Activated gamma-delta T cell treated with anti-CD3 and anti-CD28 coated beads, Interleukin-2, amount 50 U/mL, for 16 hours (primary cell): ENCODE measurements at regions not wholly inside any gene's neighbourhood (a gene's known extent, or its start where the extent isn't known, plus 50 kb on each side); places are given as distances from the start of the nearest gene placed in this dataset.
"Not testable (repeated sequence)": the region's sequence is repeated elsewhere in the genome, so short reads cannot be mapped to it uniquely, and the experiment has no call there.

Source experiments
- DNase-seq: peaks from one replicate; pipeline ENCODE4 v3.0.0-alpha.2; 2020; ENCODE audit warnings: low read depth

- DNase-seq, result not testable (repeated sequence)
These were observed 73.5 kb downstream of the NPIPA8 start for GRCh38 chr16:18263046-18263445.

DNA sequence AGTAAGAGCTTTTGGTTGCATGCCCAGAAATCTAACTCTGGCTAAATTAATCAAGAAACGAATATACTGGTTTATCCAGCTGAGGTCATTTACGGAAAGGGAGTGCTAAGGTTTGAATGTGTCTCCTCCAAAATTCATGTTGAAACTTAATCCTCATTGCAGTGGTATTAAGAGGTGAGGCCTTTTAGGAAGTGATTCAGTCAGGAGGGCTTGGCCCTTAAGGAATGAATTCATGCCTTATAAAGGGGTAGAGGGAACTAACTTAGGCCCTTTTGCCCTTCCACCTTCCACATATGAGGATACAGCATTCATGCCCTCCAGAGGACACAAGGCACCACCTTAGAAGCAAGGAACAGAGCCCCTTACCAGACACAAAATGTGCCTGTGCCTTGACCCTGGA, 74.7 kb downstream of the NPIPA8 start:
- not testable (repeated sequence) for DNase-seq

- not testable (repeated sequence) for DNase-seq
These were observed 76.9 kb downstream of the NPIPA8 start for GRCh38 chr16:18259496-18260176.

GRCh38 chr16:18252943-18253342, 83.6 kb downstream of the NPIPA8 start:
- DNase-seq, result not testable (repeated sequence)

DNA sequence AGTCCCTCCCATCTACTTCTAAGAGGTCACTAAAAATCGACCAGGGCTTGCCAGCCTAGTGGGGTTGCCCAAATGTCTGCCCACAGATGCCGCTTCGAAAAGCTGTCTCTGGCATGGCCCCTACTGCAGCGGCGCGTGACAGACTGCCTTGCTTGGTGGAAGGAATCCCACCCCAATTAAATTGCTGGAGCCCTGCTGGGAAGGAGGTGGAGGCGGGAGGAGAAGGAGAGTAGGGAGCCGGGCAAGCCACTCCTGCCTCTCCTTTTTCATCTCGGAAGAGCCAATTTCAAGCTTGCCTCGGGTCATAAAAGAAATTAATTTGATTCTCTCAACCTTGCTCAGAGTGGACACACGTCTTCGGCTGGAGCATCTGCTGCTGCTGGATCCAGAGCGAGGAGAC, 106.0 kb downstream of the NPIPA8 start:
- DNase-seq, result not testable (repeated sequence)

DNA sequence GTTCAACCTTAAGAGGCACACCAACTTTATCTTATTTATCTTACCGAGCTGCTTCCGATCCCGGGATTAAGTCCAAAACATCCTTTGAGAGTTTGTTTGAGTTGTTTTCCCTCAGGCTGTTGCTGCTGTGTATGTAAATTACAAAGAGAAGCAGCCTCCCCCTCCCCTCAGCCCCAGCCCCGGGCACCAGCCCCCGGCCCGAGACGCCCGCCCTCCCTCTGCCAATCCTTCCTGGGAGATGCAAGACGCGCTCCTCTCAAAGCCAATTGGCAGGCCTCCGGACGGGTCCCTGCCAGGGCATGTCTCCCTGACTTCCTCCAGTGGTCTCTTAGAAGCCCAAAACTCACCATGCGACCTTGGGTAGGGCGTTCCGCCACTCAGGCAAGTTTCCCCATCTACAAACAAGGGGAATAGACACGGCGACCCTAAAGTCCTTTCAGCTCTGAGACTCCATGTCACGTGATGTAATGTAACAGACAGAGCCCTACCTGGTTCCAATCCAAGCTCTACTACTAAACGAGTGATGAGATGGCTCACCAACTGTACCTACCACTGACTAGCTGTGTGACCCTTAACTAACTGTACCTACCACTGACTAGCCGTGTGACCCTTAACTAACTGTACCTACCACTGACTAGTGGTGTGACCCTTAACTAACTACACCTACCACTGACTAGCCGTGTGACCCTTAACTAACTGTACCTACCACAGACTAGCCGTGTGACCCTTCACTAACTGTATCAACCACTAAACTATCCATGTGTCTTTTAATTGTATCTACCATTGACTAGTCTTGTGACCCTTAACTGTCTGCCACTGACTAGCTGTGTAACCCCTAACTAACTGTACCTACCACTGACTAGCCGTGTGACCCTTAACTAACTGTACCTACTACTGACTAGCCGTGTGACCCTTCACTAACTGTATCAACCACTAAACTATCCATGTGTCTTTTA, 114.2 kb downstream of the NPIPA8 start:
- not testable (repeated sequence) for DNase-seq

GRCh38 chr16:18217741-18218140, 118.8 kb downstream of the NPIPA8 start:
- DNase-seq, result not testable (repeated sequence)

GRCh38 chr16:18216814-18217213, 119.7 kb downstream of the NPIPA8 start:
- DNase-seq, result not testable (repeated sequence)

DNA sequence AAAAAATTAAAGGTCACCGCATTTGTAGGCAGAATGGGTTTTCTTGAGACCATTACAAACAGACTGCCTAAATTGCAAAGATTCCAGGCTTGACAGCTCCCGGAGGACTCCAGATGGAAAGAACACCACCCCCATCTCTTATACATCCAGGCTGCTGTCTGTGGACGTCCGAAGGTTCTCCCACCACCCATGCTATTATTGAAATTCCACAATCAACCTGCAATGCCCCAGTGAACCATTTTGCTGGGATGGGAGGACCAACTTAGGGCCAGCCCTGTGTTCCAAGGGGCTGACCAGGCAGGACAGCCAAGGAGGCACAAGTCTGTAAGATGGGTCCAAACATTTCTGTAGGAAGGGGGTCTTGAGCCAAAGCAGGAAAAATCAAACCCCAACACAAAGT, 122.7 kb downstream of the NPIPA8 start:
- DNase-seq, result not testable (repeated sequence)

DNA sequence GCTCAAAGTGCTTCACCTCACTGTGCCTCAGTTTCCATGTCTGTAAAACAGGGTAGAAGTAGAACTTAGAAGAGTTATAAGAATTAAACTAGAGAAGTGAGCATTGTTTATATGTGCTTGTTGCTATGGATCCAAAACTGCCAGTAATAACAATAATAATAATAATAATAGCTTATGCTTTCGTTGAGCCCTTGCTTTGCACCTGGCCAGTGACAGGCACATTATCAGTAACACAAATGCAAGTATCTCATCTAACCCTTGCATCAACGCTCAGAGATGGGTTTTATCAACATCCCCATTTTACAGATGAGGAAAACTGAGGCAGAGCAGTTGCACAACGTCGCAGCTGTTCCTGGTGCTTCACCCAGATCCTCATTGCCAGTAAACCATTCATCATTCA, 125.0 kb downstream of the NPIPA8 start:
- not testable (repeated sequence) for DNase-seq

DNA sequence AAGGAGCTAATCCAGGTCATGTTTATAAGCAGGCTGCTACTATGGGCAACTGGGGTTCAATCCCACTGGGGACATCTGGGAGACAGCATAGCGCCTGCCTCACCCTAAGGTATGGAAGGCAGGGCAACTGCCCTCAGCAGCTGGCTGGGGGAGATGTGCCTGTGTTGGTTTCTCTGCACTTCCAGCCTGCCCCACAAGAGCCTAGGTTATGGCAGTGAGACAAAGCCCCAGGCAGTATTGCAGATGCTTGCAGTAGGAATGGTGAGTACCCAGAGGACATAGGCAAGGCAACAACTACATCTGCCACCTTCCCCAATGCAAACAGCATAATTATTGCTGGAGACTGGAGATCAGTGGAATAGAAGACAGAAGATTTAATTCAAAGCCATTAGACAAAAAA, 131.8 kb downstream of the NPIPA8 start:
- DNase-seq, result not testable (repeated sequence)

GRCh38 chr16:18204309-18204708, 132.2 kb downstream of the NPIPA8 start:
- DNase-seq, result not testable (repeated sequence)

DNA sequence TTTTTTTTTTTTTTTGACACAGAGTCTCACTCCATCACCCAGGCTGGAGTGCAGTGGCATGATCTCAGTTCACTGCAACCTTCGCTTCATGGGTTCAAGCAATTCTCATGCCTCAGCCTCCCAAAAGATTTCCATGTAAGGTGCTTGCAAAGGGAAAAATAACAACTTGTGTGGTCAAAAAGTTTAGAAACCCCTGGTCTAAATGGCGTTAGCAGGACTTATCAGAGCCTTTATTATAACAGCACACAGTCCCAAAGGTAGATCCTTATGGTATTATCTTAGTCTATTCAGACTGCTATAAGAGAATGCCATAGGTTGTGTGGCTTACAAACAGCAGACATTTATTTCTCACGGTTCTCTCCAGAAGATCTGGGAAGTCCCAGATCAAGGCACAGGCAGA, 135.0 kb downstream of the NPIPA8 start:
- not testable (repeated sequence) for DNase-seq

DNA sequence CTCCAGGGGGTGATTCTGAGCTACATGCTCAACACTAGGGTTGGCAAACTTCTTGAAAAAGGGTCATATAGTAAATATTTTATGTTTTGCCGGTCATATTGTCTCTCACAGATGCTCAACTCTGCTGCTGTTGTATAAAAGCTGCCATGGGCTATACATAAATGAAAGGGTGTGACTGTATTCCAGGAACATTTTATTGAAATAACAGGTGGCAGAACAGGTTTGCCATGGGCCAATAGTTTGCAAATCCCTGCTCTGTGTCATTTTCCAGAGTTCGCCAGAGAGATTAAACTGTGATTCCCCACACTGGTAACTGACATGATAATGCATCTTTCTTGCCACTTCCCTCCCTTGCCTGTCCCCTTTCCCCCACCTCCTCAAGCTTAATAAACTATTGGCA, 144.1 kb downstream of the NPIPA8 start:
- not testable (repeated sequence) for DNase-seq

- not testable (repeated sequence) for DNase-seq
These were observed 146.4 kb downstream of the NPIPA8 start for GRCh38 chr16:18190179-18190578.

GRCh38 chr16:18184755-18185154, 151.8 kb downstream of the NPIPA8 start:
- not testable (repeated sequence) for DNase-seq

- not testable (repeated sequence) for DNase-seq
These were observed 155.5 kb downstream of the NPIPA8 start for GRCh38 chr16:18181028-18181427.

DNA sequence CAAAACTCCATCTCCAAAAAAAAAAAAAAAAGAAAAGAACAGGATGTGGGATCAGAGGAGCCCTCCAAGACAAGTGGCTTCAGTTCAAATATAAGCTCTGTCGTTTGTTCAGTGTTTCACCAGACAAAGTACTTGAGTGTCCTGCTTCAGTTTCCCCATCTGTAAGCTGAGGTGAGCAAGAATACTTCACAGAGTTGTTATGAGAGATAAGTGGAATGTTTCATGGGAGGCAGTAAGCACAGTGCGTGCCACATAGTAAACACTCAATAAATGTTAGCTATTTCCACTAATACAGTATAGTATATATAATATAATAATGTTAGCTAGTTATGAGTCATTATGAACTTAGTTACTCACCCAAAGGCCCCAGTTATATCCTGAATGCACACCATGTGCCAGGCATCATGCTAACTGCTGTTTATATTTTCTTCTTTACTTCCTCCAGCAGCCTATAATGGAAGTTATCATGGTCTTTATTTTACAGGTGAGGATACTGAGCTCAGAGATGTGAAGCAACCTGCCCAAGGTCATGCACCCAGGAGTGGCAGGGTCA, 162.5 kb downstream of the NPIPA8 start:
- DNase-seq, result not testable (repeated sequence)

- not testable (repeated sequence) for DNase-seq
These were observed 174.2 kb downstream of the NPIPA8 start for GRCh38 chr16:18162293-18162692.

- not testable (repeated sequence) for DNase-seq
These were observed 175.3 kb downstream of the NPIPA8 start for GRCh38 chr16:18161224-18161623.

- DNase-seq, result not testable (repeated sequence)
These were observed 177.4 kb downstream of the NPIPA8 start for GRCh38 chr16:18159185-18159584.

GRCh38 chr16:18157854-18158253, 178.7 kb downstream of the NPIPA8 start:
- DNase-seq, result not testable (repeated sequence)
